Dedifferentiated amniotic fluid mesenchymal stem cell (primary cell): ENCODE measurements at regions not wholly inside any gene's neighbourhood (a gene's known extent, or its start where the extent isn't known, plus 50 kb on each side); places are given as distances from the start of the nearest gene placed in this dataset.
"Not testable (repeated sequence)": the region's sequence is repeated elsewhere in the genome, so short reads cannot be mapped to it uniquely, and the experiment has no call there.

Experiments
- DNase-seq: peaks from one replicate; pipeline ENCODE4 v3.0.0-alpha.2; 2016; ENCODE audit errors: extremely low spot score

GRCh38 chrX:139044680-139045079, 333.2 kb upstream of the FGF13 start:
- no peak for DNase-seq

GRCh38 chrX:139039041-139039440, 327.5 kb upstream of the FGF13 start:
- no peak for DNase-seq

- no peak for DNase-seq
Observed at GRCh38 chrX:139026811-139027210, 315.3 kb upstream of the FGF13 start.

- DNase-seq = no peak
Observed at GRCh38 chrX:139026406-139026805, 314.9 kb upstream of the FGF13 start.

- no peak for DNase-seq
Observed at GRCh38 chrX:139025816-139026215, 314.3 kb upstream of the FGF13 start.

GRCh38 chrX:139023531-139023930, 312.0 kb upstream of the FGF13 start:
- DNase-seq = no peak

- DNase-seq = no peak
Observed at GRCh38 chrX:139020801-139021200, 309.3 kb upstream of the FGF13 start.

GRCh38 chrX:139018436-139018835, 306.9 kb upstream of the FGF13 start:
- DNase-seq = no peak

- DNase-seq = no peak
Observed at GRCh38 chrX:139015627-139016026, 304.1 kb upstream of the FGF13 start.

GRCh38 chrX:139008185-139008584, 296.7 kb upstream of the FGF13 start:
- no peak for DNase-seq

- not testable (repeated sequence) for DNase-seq
Observed at GRCh38 chrX:139003856-139004527, 292.5 kb upstream of the FGF13 start.

GRCh38 chrX:139002319-139002718, 290.8 kb upstream of the FGF13 start:
- DNase-seq = no peak

GRCh38 chrX:138996268-138996667, 284.8 kb upstream of the FGF13 start:
- DNase-seq = no peak

- no peak for DNase-seq
Observed at GRCh38 chrX:138995458-138995857, 283.9 kb upstream of the FGF13 start.

GRCh38 chrX:138990425-138990824, 278.9 kb upstream of the FGF13 start:
- not testable (repeated sequence) for DNase-seq

- DNase-seq = no peak
Observed at GRCh38 chrX:138986866-138987265, 275.3 kb upstream of the FGF13 start.

GRCh38 chrX:138986235-138986634, 274.7 kb upstream of the FGF13 start:
- no peak for DNase-seq

- no peak for DNase-seq
Observed at GRCh38 chrX:138982365-138982764, 270.8 kb upstream of the FGF13 start.

GRCh38 chrX:138964501-138964900, 253.0 kb upstream of the FGF13 start:
- DNase-seq = no peak

GRCh38 chrX:138962419-138962818, 250.9 kb upstream of the FGF13 start:
- DNase-seq = not testable (repeated sequence)

- DNase-seq = no peak
Observed at GRCh38 chrX:138954976-138955375, 243.5 kb upstream of the FGF13 start.

GRCh38 chrX:138946926-138947325, 235.4 kb upstream of the FGF13 start:
- no peak for DNase-seq

- no peak for DNase-seq
Observed at GRCh38 chrX:138945219-138945618, 233.7 kb upstream of the FGF13 start.

GRCh38 chrX:138939038-138939437, 227.5 kb upstream of the FGF13 start:
- DNase-seq = no peak
